Thyroid gland (tissue), 4 donors: ENCODE measurements at regions not wholly inside any gene's neighbourhood (a gene's known extent, or its start where the extent isn't known, plus 50 kb on each side); places are given as distances from the start of the nearest gene placed in this dataset.

Experiments used
- DNase-seq, 2 donors: peaks; one replicate each; pipeline ENCODE4 v3.0.0-alpha.2; 2019
- H3K27ac ChIP-seq, 3 donors: fragments of 200-600 bp; sonication (generic); 1 replicate in 2 of 3; 2 replicates in 1 of 3; pipeline ENCODE4 v1.5.1; 2016 to 2019; ENCODE audit warnings: mild to moderate bottlenecking in 1 of 3, moderate library complexity in 1 of 3
- H3K27me3 ChIP-seq: fragments of 200-600 bp; sonication (generic); one replicate; pipeline ENCODE4 v1.5.1; 2019
- H3K36me3 ChIP-seq, 2 donors: fragments of 200-600 bp; sonication (generic); one replicate each; pipeline ENCODE4 v1.5.1; 2016 to 2019
- H3K4me1 ChIP-seq, 2 donors: fragments of 200-600 bp; sonication (generic); one replicate each; pipeline ENCODE4 v1.5.1; 2017 to 2019
- H3K4me3 ChIP-seq, 3 donors: fragments of 200-600 bp; sonication (generic); replicated peaks in 1 of 3; 1 replicate in 2 of 3; 2 replicates in 1 of 3; pipeline ENCODE4 v1.5.1; 2016; ENCODE audit warnings: mild to moderate bottlenecking in 1 of 3
- H3K9me3 ChIP-seq: fragments of 200-600 bp; sonication (generic); one replicate; pipeline ENCODE4 v1.5.1; 2017
- CTCF ChIP-seq, 6 experiments: fragments of 200-600 bp in 3 of 6; fragments of 450-650 bp in 3 of 6; sonication (generic) in 3 of 6; IDR thresholded peaks; one replicate each; pipeline ENCODE4 v1.5.1; 2016 to 2019; ENCODE audit warnings: antibody characterized with exemption in 6 of 6, mild to moderate bottlenecking in 2 of 6, inconsistent platforms in 1 of 6, moderate library complexity in 1 of 6
- POLR2A ChIP-seq, 2 donors: fragments of 450-650 bp; IDR thresholded peaks; one replicate each; pipeline ENCODE4 v1.6.1; 2017; ENCODE audit warnings: antibody characterized with exemption in 2 of 2, mild to moderate bottlenecking in 2 of 2, moderate library complexity in 1 of 2
- WGBS, 2 donors: methylation state at CpG; one replicate each; pipeline ENCODE4 v1.1.5; 2017; 5-methylcytosine and 5-hydroxymethylcytosine counted together
- intact Hi-C: fragments of 100-400 bp; cut with DNase I; formaldehyde crosslinking; loops from one replicate; pipeline ENCODE4 v1.15.1; 2023

GRCh38 chr6:15793288-15793687 is 130.5 kb upstream of the DTNBP1 start:
- intact Hi-C loops = no loop called here

GRCh38 chr6:15792842-15793241 is 130.0 kb upstream of the DTNBP1 start:
- no peak for TF ChIP-seq POLR2A (IDR thresholded peaks at IDR 0.05)
- no peak for TF ChIP-seq CTCF (IDR thresholded peaks at IDR 0.05)
- intact Hi-C loops = no loop called here
- Histone ChIP-seq H3K4me1 (no peaks in the 10 kb centered on the region), H3K9me3 (no peaks in the 10 kb centered on the region), H3K4me3 (no peak overlapping the region), H3K27ac (no peak overlapping the region), H3K27me3 (no peaks in the 10 kb centered on the region), H3K36me3 (no peaks in the 10 kb centered on the region)
- no peak for DNase-seq

More at GRCh38 chr6:15793288-15793687, 130.5 kb upstream of the DTNBP1 start:
- 81 to 82% methylated on average over 4 of the region's 4 CpGs for WGBS, 2 donors
- H3K4me3 ChIP-seq = no peak overlapping the region
- no peak overlapping the region for H3K27ac ChIP-seq
- no peaks in the 10 kb centered on the region for H3K36me3 ChIP-seq
- H3K27me3 ChIP-seq = no peaks in the 10 kb centered on the region
- H3K9me3 ChIP-seq = no peaks in the 10 kb centered on the region
- TF ChIP-seq CTCF (IDR thresholded peaks at IDR 0.05) (no peak), POLR2A (IDR thresholded peaks at IDR 0.05) (no peak)
- no peaks in the 10 kb centered on the region for H3K4me1 ChIP-seq
- no peak for DNase-seq

DNA sequence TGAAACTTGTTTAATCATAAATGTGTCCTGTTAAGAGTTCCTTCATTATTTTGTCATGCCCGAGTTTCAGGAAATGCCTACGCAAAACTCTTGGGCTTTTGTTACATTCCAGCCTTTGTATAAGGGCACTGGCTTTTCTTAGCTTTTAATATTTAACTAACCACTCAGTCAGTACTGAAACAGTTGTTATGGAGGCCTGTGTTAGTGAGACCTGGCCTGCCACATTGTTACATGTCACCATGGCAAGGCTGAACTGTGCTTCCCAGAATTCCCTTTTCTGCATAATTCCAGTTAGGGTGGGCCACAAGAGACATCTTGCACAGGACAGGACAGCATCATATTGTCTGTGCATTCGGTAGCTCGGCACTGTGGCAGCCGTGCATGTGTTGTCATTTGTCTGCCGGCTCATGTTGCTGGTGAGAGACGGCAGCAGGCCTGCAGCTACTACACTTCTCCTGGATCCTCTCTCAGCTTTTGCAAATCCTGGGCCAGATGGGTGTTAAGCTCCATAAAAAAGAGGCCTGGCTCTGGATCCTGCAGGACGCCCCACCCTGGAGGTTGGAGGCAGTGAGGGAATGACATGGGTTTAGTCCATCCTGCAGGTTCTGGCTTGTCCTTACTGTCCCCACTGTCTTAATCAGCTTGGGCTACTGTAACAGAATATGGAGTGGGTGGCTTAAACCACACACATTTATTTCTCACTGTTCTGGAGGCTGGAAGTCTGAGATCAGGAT is 128.8 kb upstream of the DTNBP1 start:
- 88 to 92% methylated on average over 8 of the region's 8 CpGs for WGBS, 2 donors
- Histone ChIP-seq H3K36me3 (no peaks in the 10 kb centered on the region), H3K4me3 (no peak overlapping the region), H3K4me1 (no peaks in the 10 kb centered on the region), H3K27me3 (no peaks in the 10 kb centered on the region), H3K27ac (no peak overlapping the region), H3K9me3 (no peaks in the 10 kb centered on the region)
- DNase-seq = no peak
- intact Hi-C loops = no loop called here
- TF ChIP-seq POLR2A (IDR thresholded peaks at IDR 0.05) = no peak
- no peak for TF ChIP-seq CTCF (IDR thresholded peaks at IDR 0.05)

GRCh38 chr6:15790116-15790515 is 127.3 kb upstream of the DTNBP1 start:
- Histone ChIP-seq H3K4me3 (no peak overlapping the region), H3K36me3 (no peaks in the 10 kb centered on the region), H3K9me3 (no peaks in the 10 kb centered on the region), H3K4me1 (no peaks in the 10 kb centered on the region), H3K27ac (no peak overlapping the region), H3K27me3 (no peaks in the 10 kb centered on the region)
- no peak for TF ChIP-seq POLR2A (IDR thresholded peaks at IDR 0.05)
- TF ChIP-seq CTCF (IDR thresholded peaks at IDR 0.05) = no peak
- WGBS, 2 donors = 87 to 94% methylated on average over 1 of the region's 1 CpG
- DNase-seq = no peak
- intact Hi-C loops = no loop called here

- DNase-seq = no peak
- no peaks in the 10 kb centered on the region for H3K27me3 ChIP-seq
- no peak for TF ChIP-seq POLR2A (IDR thresholded peaks at IDR 0.05)
- TF ChIP-seq CTCF (IDR thresholded peaks at IDR 0.05) = no peak
- no peaks in the 10 kb centered on the region for H3K9me3 ChIP-seq
- H3K27ac ChIP-seq = no peak overlapping the region
- H3K36me3 ChIP-seq = no peaks in the 10 kb centered on the region
- no peak overlapping the region for H3K4me3 ChIP-seq
- no peaks in the 10 kb centered on the region for H3K4me1 ChIP-seq
- intact Hi-C loops = no loop called here
- 95 to 96% methylated on average over 4 of the region's 4 CpGs for WGBS, 2 donors
Observed at GRCh38 chr6:15786846-15787245, 124.0 kb upstream of the DTNBP1 start.
